Erythroblast (primary cell): ENCODE measurements at regions not wholly inside any gene's neighbourhood (a gene's known extent, or its start where the extent isn't known, plus 50 kb on each side); places are given as distances from the start of the nearest gene placed in this dataset.

Experiments
- GATA1 ChIP-seq: IDR thresholded peaks from 2 replicates; pipeline ENCODE4 v1.6.1; 2011; ENCODE audit warnings: low read depth, mild to moderate bottlenecking, control low read depth, low read length, moderate library complexity
- POLR2A ChIP-seq: IDR thresholded peaks from 2 replicates; pipeline ENCODE4 v1.6.1; 2011; ENCODE audit warnings: mild to moderate bottlenecking, low read length

DNA sequence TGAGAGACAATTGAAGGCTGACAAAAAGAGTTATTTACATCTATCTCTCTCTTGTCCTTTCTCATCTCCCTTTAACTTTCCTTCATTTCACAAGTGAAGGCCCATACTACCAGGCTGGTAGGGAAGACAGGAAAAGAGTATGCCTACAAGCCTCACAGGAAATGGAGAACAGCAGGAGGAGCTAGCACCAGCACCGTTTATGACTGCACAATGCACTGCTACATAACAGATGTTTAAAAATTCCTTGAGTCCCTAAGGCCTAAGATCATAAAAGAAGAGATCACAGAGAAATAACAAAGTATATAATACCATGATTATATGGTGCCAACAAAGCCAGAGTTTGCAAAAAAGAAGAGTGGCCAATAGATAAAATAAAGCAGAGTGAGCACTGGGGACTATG, 194.8 kb downstream of the UNC5CL start:
- TF ChIP-seq POLR2A: no peak
- no peak for TF ChIP-seq GATA1
